ENCODE measurements at regions not wholly inside any gene's neighbourhood (a gene's known extent, or its start where the extent isn't known, plus 50 kb on each side); places are given as distances from the start of the nearest gene placed in this dataset.

GRCh38 chr9:120263836-120264235 is 316.1 kb downstream of the CDK5RAP2 start:
- TF ChIP-seq CTCF (IDR thresholded peaks at IDR 0.05; ENCODE audit: low read depth, low read length) = no peak

GRCh38 chr9:120261419-120261818 is 318.5 kb downstream of the CDK5RAP2 start:
- DNase-seq (ENCODE audit: low read depth in 1 of 2, low spot score in 1 of 2) = no peak
- Histone ChIP-seq H3K36me3 (no peaks in the 10 kb centered on the region), H3K27ac (no peak overlapping the region), H3K9me3 (ENCODE audit: low read depth) (no peaks in the 10 kb centered on the region), H3K4me1 (ENCODE audit: low read depth) (no peaks in the 10 kb centered on the region), H3K27me3 (no peaks in the 10 kb centered on the region), H3K4me3 (no peak overlapping the region)
- no peak for TF ChIP-seq CTCF (IDR thresholded peaks at IDR 0.05; ENCODE audit: low read depth, low read length)

More at GRCh38 chr9:120263836-120264235, 316.1 kb downstream of the CDK5RAP2 start:
- H3K36me3 ChIP-seq = no peaks in the 10 kb centered on the region
- no peaks in the 10 kb centered on the region for H3K27me3 ChIP-seq
- no peaks in the 10 kb centered on the region for H3K9me3 ChIP-seq (ENCODE audit: low read depth)
- no peak for DNase-seq (ENCODE audit: low read depth in 1 of 2, low spot score in 1 of 2)
- H3K4me1 ChIP-seq (ENCODE audit: low read depth) = no peaks in the 10 kb centered on the region
- H3K27ac ChIP-seq = no peak overlapping the region
- H3K4me3 ChIP-seq = no peak overlapping the region

GRCh38 chr9:120259100-120259499 is 320.9 kb downstream of the CDK5RAP2 start:
- H3K36me3 ChIP-seq = no peaks in the 10 kb centered on the region
- TF ChIP-seq CTCF (IDR thresholded peaks at IDR 0.05; ENCODE audit: low read depth, low read length) = no peak
- no peak for DNase-seq (ENCODE audit: low read depth in 1 of 2, low spot score in 1 of 2)

GRCh38 chr9:120258096-120258495 is 321.9 kb downstream of the CDK5RAP2 start:
- no peak for DNase-seq (ENCODE audit: low read depth in 1 of 2, low spot score in 1 of 2)
- TF ChIP-seq CTCF (IDR thresholded peaks at IDR 0.05; ENCODE audit: low read depth, low read length) = no peak

More at GRCh38 chr9:120259100-120259499, 320.9 kb downstream of the CDK5RAP2 start:
- no peak overlapping the region for H3K4me3 ChIP-seq
- H3K27me3 ChIP-seq = no peaks in the 10 kb centered on the region
- no peaks in the 10 kb centered on the region for H3K9me3 ChIP-seq (ENCODE audit: low read depth)
- H3K27ac ChIP-seq = no peak overlapping the region
- H3K4me1 ChIP-seq (ENCODE audit: low read depth) = no peaks in the 10 kb centered on the region

GRCh38 chr9:120257483-120257882 is 322.5 kb downstream of the CDK5RAP2 start:
- Histone ChIP-seq H3K36me3 (no peaks in the 10 kb centered on the region), H3K9me3 (ENCODE audit: low read depth) (no peaks in the 10 kb centered on the region), H3K27me3 (no peaks in the 10 kb centered on the region), H3K4me1 (ENCODE audit: low read depth) (no peaks in the 10 kb centered on the region), H3K4me3 (no peak overlapping the region), H3K27ac (no peak overlapping the region)
- TF ChIP-seq CTCF (IDR thresholded peaks at IDR 0.05; ENCODE audit: low read depth, low read length) = no peak
- DNase-seq (ENCODE audit: low read depth in 1 of 2, low spot score in 1 of 2) = no peak

More at GRCh38 chr9:120258096-120258495, 321.9 kb downstream of the CDK5RAP2 start:
- Histone ChIP-seq H3K9me3 (ENCODE audit: low read depth) (no peaks in the 10 kb centered on the region), H3K27ac (no peak overlapping the region), H3K4me1 (ENCODE audit: low read depth) (no peaks in the 10 kb centered on the region), H3K4me3 (no peak overlapping the region), H3K27me3 (no peaks in the 10 kb centered on the region), H3K36me3 (no peaks in the 10 kb centered on the region)

DNA sequence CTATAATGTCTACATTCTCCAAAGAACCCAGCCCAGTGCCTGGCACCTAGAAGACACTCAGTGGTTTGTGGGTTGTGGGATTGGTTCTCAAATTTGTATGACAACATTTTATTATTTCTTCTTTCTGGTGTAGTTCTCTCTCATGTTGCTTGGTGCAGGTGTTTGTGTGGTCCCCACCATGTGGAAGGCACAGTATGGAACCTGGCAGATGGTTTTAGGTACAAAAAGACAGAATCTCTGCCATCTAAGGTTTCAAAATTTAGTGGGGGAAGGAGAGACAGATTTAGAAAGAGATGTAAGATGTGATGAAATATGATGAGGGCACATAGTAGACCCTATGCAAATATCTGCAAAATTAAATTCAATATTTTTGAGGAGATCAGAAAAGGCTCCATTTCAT is 323.8 kb downstream of the CDK5RAP2 start:
- no peak overlapping the region for H3K27ac ChIP-seq
- no peaks in the 10 kb centered on the region for H3K4me1 ChIP-seq (ENCODE audit: low read depth)
- H3K9me3 ChIP-seq (ENCODE audit: low read depth) = no peaks in the 10 kb centered on the region
- no peak overlapping the region for H3K4me3 ChIP-seq
- no peaks in the 10 kb centered on the region for H3K36me3 ChIP-seq
- no peak for DNase-seq (ENCODE audit: low read depth in 1 of 2, low spot score in 1 of 2)
- TF ChIP-seq CTCF (IDR thresholded peaks at IDR 0.05; ENCODE audit: low read depth, low read length) = no peak
- no peaks in the 10 kb centered on the region for H3K27me3 ChIP-seq

All from cardiac muscle cell (in vitro differentiated cells and primary cell).